Right lobe of liver (tissue), 4 donors: ENCODE measurements at regions not wholly inside any gene's neighbourhood (a gene's known extent, or its start where the extent isn't known, plus 50 kb on each side); places are given as distances from the start of the nearest gene placed in this dataset.
"Not testable (repeated sequence)": the region's sequence is repeated elsewhere in the genome, so short reads cannot be mapped to it uniquely, and the experiment has no call there.

Experiments used
- POLR2A ChIP-seq: fragments of 450-650 bp; IDR thresholded peaks from one replicate; pipeline ENCODE4 v1.6.1; 2017; ENCODE audit warnings: antibody characterized with exemption, mild to moderate bottlenecking
- TF ChIP-seq, protein P1 (sequence below), 4 donors: fragments of 200-600 bp in 3 of 4; fragments of 450-650 bp in 1 of 4; IDR thresholded peaks; one replicate each; pipeline versions ENCODE4 v1.5.1 to v1.8.0; 2016 to 2022; ENCODE audit warnings: antibody characterized with exemption in 4 of 4, mild to moderate bottlenecking in 2 of 4
- donor health status: DM: no; HTN: no; CAD: no.
- donor health status: DM: no; HTN: no; CAD: no.
- donor health status: DM: no; HTN: yes; CAD: no.

DNA sequence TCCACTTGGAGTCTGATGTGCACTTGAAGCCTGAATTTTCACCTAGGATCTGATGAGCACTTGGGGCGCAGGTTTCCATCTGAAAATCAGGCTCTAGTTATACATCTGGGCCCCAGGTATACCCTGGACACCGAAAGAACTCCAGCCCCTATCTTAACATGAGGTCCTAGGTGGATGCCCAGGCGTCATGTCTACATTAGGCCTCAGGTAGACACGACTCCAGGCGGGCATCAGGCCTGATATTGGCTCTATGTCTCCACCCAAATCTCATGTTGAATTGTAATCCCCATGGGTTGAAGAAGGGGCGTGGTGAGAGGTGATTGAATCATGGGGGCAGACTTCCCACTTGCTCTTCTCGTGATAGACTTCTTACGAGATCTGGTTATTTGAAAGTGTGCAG, 1488.1 kb upstream of the TPTE start:
- TF ChIP-seq, protein P1, sequence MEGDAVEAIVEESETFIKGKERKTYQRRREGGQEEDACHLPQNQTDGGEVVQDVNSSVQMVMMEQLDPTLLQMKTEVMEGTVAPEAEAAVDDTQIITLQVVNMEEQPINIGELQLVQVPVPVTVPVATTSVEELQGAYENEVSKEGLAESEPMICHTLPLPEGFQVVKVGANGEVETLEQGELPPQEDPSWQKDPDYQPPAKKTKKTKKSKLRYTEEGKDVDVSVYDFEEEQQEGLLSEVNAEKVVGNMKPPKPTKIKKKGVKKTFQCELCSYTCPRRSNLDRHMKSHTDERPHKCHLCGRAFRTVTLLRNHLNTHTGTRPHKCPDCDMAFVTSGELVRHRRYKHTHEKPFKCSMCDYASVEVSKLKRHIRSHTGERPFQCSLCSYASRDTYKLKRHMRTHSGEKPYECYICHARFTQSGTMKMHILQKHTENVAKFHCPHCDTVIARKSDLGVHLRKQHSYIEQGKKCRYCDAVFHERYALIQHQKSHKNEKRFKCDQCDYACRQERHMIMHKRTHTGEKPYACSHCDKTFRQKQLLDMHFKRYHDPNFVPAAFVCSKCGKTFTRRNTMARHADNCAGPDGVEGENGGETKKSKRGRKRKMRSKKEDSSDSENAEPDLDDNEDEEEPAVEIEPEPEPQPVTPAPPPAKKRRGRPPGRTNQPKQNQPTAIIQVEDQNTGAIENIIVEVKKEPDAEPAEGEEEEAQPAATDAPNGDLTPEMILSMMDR (IDR thresholded peaks at IDR 0.05): not testable (repeated sequence)
- not testable (repeated sequence) for TF ChIP-seq POLR2A
